ENCODE measurements at regions not wholly inside any gene's neighbourhood (a gene's known extent, or its start where the extent isn't known, plus 50 kb on each side); places are given as distances from the start of the nearest gene placed in this dataset.

GRCh38 chr3:168272343-168272985 lies 176.7 kb upstream of the GOLIM4 start:
- Histone ChIP-seq H3K9ac (ENCODE audit: low read length) (no peak overlapping the region), H3K27ac (ENCODE audit: low read depth, low read length) (no peak overlapping the region), H3K9me2 (replicated peaks; ENCODE audit: insufficient read depth, low read length) (no peaks in the 10 kb centered on the region), H3K79me2 (ENCODE audit: insufficient read depth, low read length) (no peaks in the 10 kb centered on the region), H3K4me2 (ENCODE audit: low read depth, low read length, poor library complexity, severe bottlenecking) (no peak overlapping the region), H4K20me1 (ENCODE audit: low read depth, low read length) (no peaks in the 10 kb centered on the region; the same call in 1 of the 2 replicates), H3K4me3 (ENCODE audit: insufficient read depth, low read length, poor library complexity, severe bottlenecking) (no peak overlapping the region), H3K36me3 (ENCODE audit: low read length) (no peaks in the 10 kb centered on the region), H3K27me3 (ENCODE audit: low read length) (no peaks in the 10 kb centered on the region), H2AFZ (ENCODE audit: low read depth, low read length, severe bottlenecking) (no peak overlapping the region), H3F3A (ENCODE audit: insufficient read depth) (no peaks in the 10 kb centered on the region), H3K9me3 (ENCODE audit: insufficient read depth, low read length) (no peaks in the 10 kb centered on the region)
- no peak for TF ChIP-seq EZH2phosphoT487 (conservative IDR thresholded peaks at IDR 0.05; ENCODE audit: low read length)
- no peak for TF ChIP-seq CTCF (IDR thresholded peaks at IDR 0.05; ENCODE audit: insufficient read depth, low read length, poor library complexity, severe bottlenecking)

GRCh38 chr3:168271932-168272331 lies 176.2 kb upstream of the GOLIM4 start:
- H3K9me3 ChIP-seq (ENCODE audit: insufficient read depth, low read length), result no peaks in the 10 kb centered on the region
- H4K20me1 ChIP-seq (ENCODE audit: low read depth, low read length), result no peaks in the 10 kb centered on the region; the same call in 1 of the 2 replicates
- no peak overlapping the region for H3K4me3 ChIP-seq (ENCODE audit: insufficient read depth, low read length, poor library complexity, severe bottlenecking)
- no peak overlapping the region for H3K9ac ChIP-seq (ENCODE audit: low read length)
- H3K9me2 ChIP-seq (replicated peaks; ENCODE audit: insufficient read depth, low read length), result no peaks in the 10 kb centered on the region
- no peak overlapping the region for H3K4me2 ChIP-seq (ENCODE audit: low read depth, low read length, poor library complexity, severe bottlenecking)
- H3K79me2 ChIP-seq (ENCODE audit: insufficient read depth, low read length), result no peaks in the 10 kb centered on the region
- H3K27me3 ChIP-seq (ENCODE audit: low read length), result no peaks in the 10 kb centered on the region
- H2AFZ ChIP-seq (ENCODE audit: low read depth, low read length, severe bottlenecking), result no peak overlapping the region
- no peaks in the 10 kb centered on the region for H3K36me3 ChIP-seq (ENCODE audit: low read length)
- H3F3A ChIP-seq (ENCODE audit: insufficient read depth), result no peaks in the 10 kb centered on the region
- TF ChIP-seq CTCF (IDR thresholded peaks at IDR 0.05; ENCODE audit: insufficient read depth, low read length, poor library complexity, severe bottlenecking), result no peak
- TF ChIP-seq EZH2phosphoT487 (conservative IDR thresholded peaks at IDR 0.05; ENCODE audit: low read length), result no peak
- no peak overlapping the region for H3K27ac ChIP-seq (ENCODE audit: low read depth, low read length)

DNA sequence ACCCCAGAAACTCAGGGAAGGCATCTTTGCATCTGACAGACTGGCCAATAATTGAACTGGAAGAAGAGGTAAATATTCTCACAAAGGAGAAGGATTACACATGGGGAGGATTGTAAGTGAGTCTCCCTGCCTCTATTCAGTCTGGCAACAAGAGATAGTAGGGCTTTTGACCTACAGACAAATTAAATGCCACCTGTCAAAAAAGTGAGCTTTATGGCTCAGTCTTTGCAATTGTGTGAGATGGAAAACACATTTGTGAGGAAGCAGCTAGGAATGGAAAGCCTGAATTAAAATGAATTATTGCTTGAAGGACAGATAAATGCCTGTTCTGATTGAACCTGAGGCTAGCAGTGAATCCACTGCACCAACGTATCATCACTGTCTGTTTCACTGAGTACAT lies 173.3 kb upstream of the GOLIM4 start:
- H3K9me2 ChIP-seq (replicated peaks; ENCODE audit: insufficient read depth, low read length), result no peaks in the 10 kb centered on the region
- H3K36me3 ChIP-seq (ENCODE audit: low read length), result no peaks in the 10 kb centered on the region
- no peaks in the 10 kb centered on the region for H3K79me2 ChIP-seq (ENCODE audit: insufficient read depth, low read length)
- no peak overlapping the region for H2AFZ ChIP-seq (ENCODE audit: low read depth, low read length, severe bottlenecking)
- H3K27ac ChIP-seq (ENCODE audit: low read depth, low read length), result no peak overlapping the region
- no peaks in the 10 kb centered on the region for H3K27me3 ChIP-seq (ENCODE audit: low read length)
- H3K9ac ChIP-seq (ENCODE audit: low read length), result no peak overlapping the region
- no peaks in the 10 kb centered on the region for H3F3A ChIP-seq (ENCODE audit: insufficient read depth)
- H3K9me3 ChIP-seq (ENCODE audit: insufficient read depth, low read length), result no peaks in the 10 kb centered on the region
- H4K20me1 ChIP-seq (ENCODE audit: low read depth, low read length), result no peaks in the 10 kb centered on the region; the same call in 1 of the 2 replicates
- no peak overlapping the region for H3K4me2 ChIP-seq (ENCODE audit: low read depth, low read length, poor library complexity, severe bottlenecking)
- H3K4me3 ChIP-seq (ENCODE audit: insufficient read depth, low read length, poor library complexity, severe bottlenecking), result no peak overlapping the region
- TF ChIP-seq CTCF (IDR thresholded peaks at IDR 0.05; ENCODE audit: insufficient read depth, low read length, poor library complexity, severe bottlenecking) (no peak), EZH2phosphoT487 (conservative IDR thresholded peaks at IDR 0.05; ENCODE audit: low read length) (no peak)
